GM12878 (cell line): ENCODE measurements at regions not wholly inside any gene's neighbourhood (a gene's known extent, or its start where the extent isn't known, plus 50 kb on each side); places are given as distances from the start of the nearest gene placed in this dataset.

ENCODE experiments used
- ATAC-seq: fragments of 200-7000 bp; cut with Tn5 transposase; 3 replicates; pipeline ENCODE4 v1.9.1; 2020; ENCODE audit warnings: mild to moderate bottlenecking, moderate library complexity
- BruUV-seq: library from RNA; stranded (reverse); fragments of 400-500 nt; replicated peaks from 2 replicates; lab custom pipeline; 2021; lab: Mats Ljungman, UMichigan
- CTCF ChIA-PET: fragments of 300-600 bp; sonication (Branson Sonifier 250); formaldehyde crosslinking; extraction: SDS; loops from one replicate; lab custom pipeline; 2021; ENCODE audit warnings: inconsistent platforms; lab: Yijun Ruan, JAX
- POLR2A ChIA-PET: fragments of 350-600 bp; formaldehyde crosslinking; extraction: SDS; loops from one replicate; lab custom pipeline; 2021; ENCODE audit warnings: inconsistent platforms; lab: Charles Lee
- RAD21 ChIA-PET: fragments of 300-600 bp; sonication (Branson Sonifier 250); formaldehyde crosslinking; loops from one replicate; lab custom pipeline; 2023; ENCODE audit warnings: antibody characterized with exemption; ENCODE audit not compliant: unreplicated experiment; lab: Charles Lee
- SMC1A ChIA-PET: fragments of 300-600 bp; sonication (Branson Sonifier 250); formaldehyde crosslinking; loops from one replicate; lab custom pipeline; 2023; ENCODE audit not compliant: unreplicated experiment, uncharacterized antibody; lab: Charles Lee
- DNase-seq: peaks from one replicate; pipeline ENCODE4 v3.0.0-alpha.2; 2011; ENCODE audit warnings: low read depth, low spot score
- FAIRE-seq: peaks from 3 replicates; lab custom pipeline; 2011; peaks lifted over from hg19 to GRCh38; lab: Jason Lieb, UNC
- H2AFZ ChIP-seq: 2 replicates; pipeline ENCODE4 v1.6.0; 2011; ENCODE audit warnings: low read depth, low read length, control low read depth; ENCODE audit not compliant: control insufficient read depth
- H3K27ac ChIP-seq: 2 replicates; pipeline ENCODE4 v1.5.1; 2011; ENCODE audit warnings: control low read depth; ENCODE audit not compliant: control insufficient read depth, insufficient read depth
- H3K27me3 ChIP-seq, 2 experiments: replicated peaks in 1 of 2; 2 replicates each; pipeline versions ENCODE4 v1.6.0 to v1.6.1; 2011; ENCODE audit warnings: low read length in 1 of 2; ENCODE audit not compliant: control insufficient read depth in 2 of 2, insufficient read depth in 2 of 2
- H3K36me3 ChIP-seq, 2 experiments: 2 replicates each; pipeline ENCODE4 v1.5.1; 2011; ENCODE audit warnings: low read length in 1 of 2; ENCODE audit not compliant: control insufficient read depth in 2 of 2, insufficient read depth in 2 of 2
- H3K4me1 ChIP-seq: 2 replicates; pipeline ENCODE4 v1.6.1; 2011; ENCODE audit warnings: mild to moderate bottlenecking, low read length, moderate library complexity, mixed read lengths; ENCODE audit not compliant: control insufficient read depth, insufficient read depth
- H3K4me2 ChIP-seq: 2 replicates; pipeline ENCODE4 v1.6.0; 2011; ENCODE audit warnings: control low read depth; ENCODE audit not compliant: control insufficient read depth, insufficient read depth
- H3K4me3 ChIP-seq: fragments of 200-600 bp; sonication (generic); 2 replicates; pipeline ENCODE4 v1.5.1; 2016
- H3K79me2 ChIP-seq: 2 replicates; pipeline ENCODE4 v1.6.0; 2011; ENCODE audit warnings: low read length; ENCODE audit not compliant: control insufficient read depth, insufficient read depth
- H3K9ac ChIP-seq: 2 replicates; pipeline ENCODE4 v1.8.0; 2011; ENCODE audit warnings: low read length, control low read depth, mixed read lengths; ENCODE audit not compliant: control insufficient read depth, insufficient read depth
- H3K9me3 ChIP-seq: replicated peaks from 3 replicates; pipeline ENCODE4 v1.5.1; 2011; ENCODE audit warnings: mild to moderate bottlenecking, low read length; ENCODE audit not compliant: control insufficient read depth, insufficient read depth
- H4K20me1 ChIP-seq: 2 replicates; pipeline ENCODE4 v1.6.0; 2011; ENCODE audit not compliant: control insufficient read depth, insufficient read depth
- ASH2L ChIP-seq: fragments of 300-600, 200-600 bp; sonication (generic); IDR thresholded peaks from 2 replicates; pipeline ENCODE4 v1.6.1; 2017; ENCODE audit warnings: low read depth, mild to moderate bottlenecking, borderline replicate concordance
- EGR1 ChIP-seq, 2 experiments: IDR thresholded peaks; 1 replicate in 1 of 2; 2 replicates in 1 of 2; pipeline ENCODE4 v1.6.1; 2011 to 2012; ENCODE audit warnings: low read depth in 2 of 2, low read length in 2 of 2, borderline replicate concordance in 1 of 2, mild to moderate bottlenecking in 1 of 2, moderate library complexity in 1 of 2
- IKZF1 ChIP-seq: fragments of 450-650 bp; conservative IDR thresholded peaks from 2 replicates; pipeline ENCODE4 v1.6.1; 2017; ENCODE audit warnings: antibody characterized with exemption, mild to moderate bottlenecking
- MTA2 ChIP-seq: fragments of 450-650 bp; IDR thresholded peaks from 2 replicates; pipeline ENCODE4 v1.6.1; 2016; ENCODE audit warnings: low read depth, mild to moderate bottlenecking, moderate library complexity
- NBN ChIP-seq: fragments of 450-650 bp; IDR thresholded peaks from 2 replicates; pipeline ENCODE4 v1.6.1; 2016
- NFYA ChIP-seq: IDR thresholded peaks from 2 replicates; pipeline ENCODE4 v1.6.1; 2011; ENCODE audit warnings: low read depth, mild to moderate bottlenecking, low read length, improper control_type of control experiment, borderline replicate concordance
- NR2C1 ChIP-seq: fragments of 450-650 bp; IDR thresholded peaks from 2 replicates; pipeline ENCODE4 v1.6.1; 2017; ENCODE audit warnings: antibody characterized with exemption, mild to moderate bottlenecking, moderate library complexity
- POLR2AphosphoS5 ChIP-seq: IDR thresholded peaks from 2 replicates; pipeline ENCODE4 v1.6.1; 2011; ENCODE audit warnings: mild to moderate bottlenecking, low read length, inconsistent platforms
- SREBF1 ChIP-seq: IDR thresholded peaks from 2 replicates; pipeline ENCODE4 v1.6.1; 2012; ENCODE audit warnings: mild to moderate bottlenecking, low read length
- YY1 ChIP-seq: IDR thresholded peaks from 2 replicates; pipeline ENCODE4 v1.6.1; 2011; ENCODE audit warnings: low read depth, mild to moderate bottlenecking, low read length
- ZNF24 ChIP-seq: fragments of 450-650 bp; IDR thresholded peaks from 2 replicates; pipeline ENCODE4 v1.6.1; 2017; ENCODE audit warnings: antibody characterized with exemption, mild to moderate bottlenecking
- WGBS: methylation state at CpG from one replicate; pipeline ENCODE4 v1.1.6; 2016; ENCODE audit warnings: low lambda C conversion rate; ENCODE audit not compliant: insufficient replicate concordance, insufficient coverage; ENCODE audit errors: missing lambda C conversion rate; 5-methylcytosine and 5-hydroxymethylcytosine counted together
- in situ Hi-C: fragments of 300-500 bp; cut with MboI; formaldehyde crosslinking; loops from 9 replicates; pipeline ENCODE4 v1.14.3; 2018; ENCODE audit warnings: mixed read lengths
- intact Hi-C: fragments of 100-400 bp; cut with micrococcal nuclease; formaldehyde crosslinking; loops from one replicate; pipeline ENCODE4 v1.14.2; 2022; ENCODE audit not compliant: unreplicated experiment
- TF ChIP-seq, protein P1 (sequence below): IDR thresholded peaks from 2 replicates; pipeline ENCODE4 v1.6.1; 2011; ENCODE audit warnings: low read depth, low read length, improper control_type of control experiment, borderline replicate concordance
- TF ChIP-seq, protein P2 (sequence below): fragments of 450-650 bp; IDR thresholded peaks from 2 replicates; pipeline ENCODE4 v1.6.1; 2017; ENCODE audit warnings: mild to moderate bottlenecking
- TF ChIP-seq, protein P3 (sequence below): fragments of 450-650 bp; formaldehyde crosslinking; IDR thresholded peaks from 2 replicates; pipeline ENCODE4 v1.4.0; 2020; ENCODE audit warnings: mild to moderate bottlenecking, moderate library complexity
- TF ChIP-seq, protein P4 (sequence below): fragments of 450-650 bp; formaldehyde crosslinking; IDR thresholded peaks from 2 replicates; pipeline ENCODE4 v1.4.0; 2022; ENCODE audit warnings: mild to moderate bottlenecking, moderate library complexity

DNA sequence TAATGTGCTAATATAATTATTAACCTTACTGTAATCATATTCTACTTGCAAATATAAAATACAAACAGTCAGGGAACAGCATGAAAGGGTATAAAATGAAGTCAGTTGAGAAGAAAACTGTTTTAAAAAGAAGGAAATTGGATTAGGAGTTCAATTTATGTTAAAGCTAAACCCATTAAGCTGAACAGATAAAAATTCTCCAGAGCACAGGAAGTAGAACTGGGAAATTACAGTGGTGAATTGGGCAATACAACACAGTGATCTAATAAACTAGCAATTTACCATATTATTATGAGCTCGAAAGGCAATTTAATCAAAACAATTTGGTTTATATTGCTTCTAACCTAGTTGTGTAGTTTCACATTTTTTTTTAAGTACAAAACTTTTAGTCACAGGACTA is 407.4 kb upstream of the RGS17 start:
- Histone ChIP-seq H3K4me2 (no peak overlapping the region), H2AFZ (no peak overlapping the region), H3K27ac (no peak overlapping the region), H3K9ac (no peak overlapping the region), H3K9me3 (no peaks in the 10 kb centered on the region), H3K79me2 (no peaks in the 10 kb centered on the region), H3K36me3 (no peaks in the 10 kb centered on the region), H3K4me1 (no peaks in the 10 kb centered on the region), H3K4me3 (no peak overlapping the region), H3K27me3 (no peaks in the 10 kb centered on the region), H4K20me1 (no peaks in the 10 kb centered on the region)
- WGBS: 0% methylated on average over 1 of the region's 1 CpG
- no peak for FAIRE-seq
- no TSS peak for BruUV-seq
- POLR2A ChIA-PET: no interaction called here
- intact Hi-C loops: no loop called here
- RAD21 ChIA-PET: no interaction called here
- in situ Hi-C loops: no loop called here
- SMC1A ChIA-PET: no interaction called here
- no peak for TF ChIP-seq IKZF1
- TF ChIP-seq ZNF24: no peak
- TF ChIP-seq SREBF1: no peak
- no peak for TF ChIP-seq NBN
- TF ChIP-seq, protein P1, sequence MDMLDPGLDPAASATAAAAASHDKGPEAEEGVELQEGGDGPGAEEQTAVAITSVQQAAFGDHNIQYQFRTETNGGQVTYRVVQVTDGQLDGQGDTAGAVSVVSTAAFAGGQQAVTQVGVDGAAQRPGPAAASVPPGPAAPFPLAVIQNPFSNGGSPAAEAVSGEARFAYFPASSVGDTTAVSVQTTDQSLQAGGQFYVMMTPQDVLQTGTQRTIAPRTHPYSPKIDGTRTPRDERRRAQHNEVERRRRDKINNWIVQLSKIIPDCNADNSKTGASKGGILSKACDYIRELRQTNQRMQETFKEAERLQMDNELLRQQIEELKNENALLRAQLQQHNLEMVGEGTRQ: no peak
- TF ChIP-seq ASH2L: no peak
- no peak for TF ChIP-seq POLR2AphosphoS5
- TF ChIP-seq MTA2: no peak
- TF ChIP-seq NR2C1: no peak
- TF ChIP-seq YY1: no peak
- TF ChIP-seq, protein P2, sequence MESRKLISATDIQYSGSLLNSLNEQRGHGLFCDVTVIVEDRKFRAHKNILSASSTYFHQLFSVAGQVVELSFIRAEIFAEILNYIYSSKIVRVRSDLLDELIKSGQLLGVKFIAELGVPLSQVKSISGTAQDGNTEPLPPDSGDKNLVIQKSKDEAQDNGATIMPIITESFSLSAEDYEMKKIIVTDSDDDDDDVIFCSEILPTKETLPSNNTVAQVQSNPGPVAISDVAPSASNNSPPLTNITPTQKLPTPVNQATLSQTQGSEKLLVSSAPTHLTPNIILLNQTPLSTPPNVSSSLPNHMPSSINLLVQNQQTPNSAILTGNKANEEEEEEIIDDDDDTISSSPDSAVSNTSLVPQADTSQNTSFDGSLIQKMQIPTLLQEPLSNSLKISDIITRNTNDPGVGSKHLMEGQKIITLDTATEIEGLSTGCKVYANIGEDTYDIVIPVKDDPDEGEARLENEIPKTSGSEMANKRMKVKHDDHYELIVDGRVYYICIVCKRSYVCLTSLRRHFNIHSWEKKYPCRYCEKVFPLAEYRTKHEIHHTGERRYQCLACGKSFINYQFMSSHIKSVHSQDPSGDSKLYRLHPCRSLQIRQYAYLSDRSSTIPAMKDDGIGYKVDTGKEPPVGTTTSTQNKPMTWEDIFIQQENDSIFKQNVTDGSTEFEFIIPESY: no peak
- TF ChIP-seq, protein P3, sequence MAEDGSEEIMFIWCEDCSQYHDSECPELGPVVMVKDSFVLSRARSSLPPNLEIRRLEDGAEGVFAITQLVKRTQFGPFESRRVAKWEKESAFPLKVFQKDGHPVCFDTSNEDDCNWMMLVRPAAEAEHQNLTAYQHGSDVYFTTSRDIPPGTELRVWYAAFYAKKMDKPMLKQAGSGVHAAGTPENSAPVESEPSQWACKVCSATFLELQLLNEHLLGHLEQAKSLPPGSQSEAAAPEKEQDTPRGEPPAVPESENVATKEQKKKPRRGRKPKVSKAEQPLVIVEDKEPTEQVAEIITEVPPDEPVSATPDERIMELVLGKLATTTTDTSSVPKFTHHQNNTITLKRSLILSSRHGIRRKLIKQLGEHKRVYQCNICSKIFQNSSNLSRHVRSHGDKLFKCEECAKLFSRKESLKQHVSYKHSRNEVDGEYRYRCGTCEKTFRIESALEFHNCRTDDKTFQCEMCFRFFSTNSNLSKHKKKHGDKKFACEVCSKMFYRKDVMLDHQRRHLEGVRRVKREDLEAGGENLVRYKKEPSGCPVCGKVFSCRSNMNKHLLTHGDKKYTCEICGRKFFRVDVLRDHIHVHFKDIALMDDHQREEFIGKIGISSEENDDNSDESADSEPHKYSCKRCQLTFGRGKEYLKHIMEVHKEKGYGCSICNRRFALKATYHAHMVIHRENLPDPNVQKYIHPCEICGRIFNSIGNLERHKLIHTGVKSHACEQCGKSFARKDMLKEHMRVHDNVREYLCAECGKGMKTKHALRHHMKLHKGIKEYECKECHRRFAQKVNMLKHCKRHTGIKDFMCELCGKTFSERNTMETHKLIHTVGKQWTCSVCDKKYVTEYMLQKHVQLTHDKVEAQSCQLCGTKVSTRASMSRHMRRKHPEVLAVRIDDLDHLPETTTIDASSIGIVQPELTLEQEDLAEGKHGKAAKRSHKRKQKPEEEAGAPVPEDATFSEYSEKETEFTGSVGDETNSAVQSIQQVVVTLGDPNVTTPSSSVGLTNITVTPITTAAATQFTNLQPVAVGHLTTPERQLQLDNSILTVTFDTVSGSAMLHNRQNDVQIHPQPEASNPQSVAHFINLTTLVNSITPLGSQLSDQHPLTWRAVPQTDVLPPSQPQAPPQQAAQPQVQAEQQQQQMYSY (CRISPR knock-in tag): no peak
- TF ChIP-seq EGR1 (IDR thresholded peaks at IDR 0.05; ENCODE audit: borderline replicate concordance in 1 of 2, low read depth in 2 of 2, low read length in 2 of 2): no peak
- TF ChIP-seq, protein P4, sequence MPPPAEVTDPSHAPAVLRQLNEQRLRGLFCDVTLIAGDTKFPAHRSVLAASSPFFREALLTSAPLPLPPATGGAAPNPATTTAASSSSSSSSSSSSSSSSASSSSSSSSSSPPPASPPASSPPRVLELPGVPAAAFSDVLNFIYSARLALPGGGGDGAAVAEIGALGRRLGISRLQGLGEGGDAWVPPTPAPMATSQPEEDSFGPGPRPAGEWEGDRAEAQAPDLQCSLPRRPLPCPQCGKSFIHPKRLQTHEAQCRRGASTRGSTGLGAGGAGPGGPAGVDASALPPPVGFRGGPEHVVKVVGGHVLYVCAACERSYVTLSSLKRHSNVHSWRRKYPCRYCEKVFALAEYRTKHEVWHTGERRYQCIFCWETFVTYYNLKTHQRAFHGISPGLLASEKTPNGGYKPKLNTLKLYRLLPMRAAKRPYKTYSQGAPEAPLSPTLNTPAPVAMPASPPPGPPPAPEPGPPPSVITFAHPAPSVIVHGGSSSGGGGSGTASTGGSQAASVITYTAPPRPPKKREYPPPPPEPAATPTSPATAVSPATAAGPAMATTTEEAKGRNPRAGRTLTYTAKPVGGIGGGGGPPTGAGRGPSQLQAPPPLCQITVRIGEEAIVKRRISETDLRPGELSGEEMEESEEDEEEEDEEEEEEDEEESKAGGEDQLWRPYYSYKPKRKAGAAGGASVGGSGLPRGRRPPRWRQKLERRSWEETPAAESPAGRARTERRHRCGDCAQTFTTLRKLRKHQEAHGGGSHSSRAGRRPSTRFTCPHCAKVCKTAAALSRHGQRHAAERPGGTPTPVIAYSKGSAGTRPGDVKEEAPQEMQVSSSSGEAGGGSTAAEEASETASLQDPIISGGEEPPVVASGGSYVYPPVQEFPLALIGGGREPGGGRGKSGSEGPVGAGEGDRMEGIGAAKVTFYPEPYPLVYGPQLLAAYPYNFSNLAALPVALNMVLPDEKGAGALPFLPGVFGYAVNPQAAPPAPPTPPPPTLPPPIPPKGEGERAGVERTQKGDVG: no peak
- no peak for TF ChIP-seq NFYA
- CTCF ChIA-PET: no interaction called here
- DNase-seq: no peak
- no peak for ATAC-seq
